Gastrocnemius medialis (tissue), 4 donors: ENCODE measurements at regions not wholly inside any gene's neighbourhood (a gene's known extent, or its start where the extent isn't known, plus 50 kb on each side); places are given as distances from the start of the nearest gene placed in this dataset.

ENCODE experiments used
- ATAC-seq, 2 donors: fragments of 150-250 bp; one replicate each; pipeline ENCODE4 v1.9.1; 2016
- DNase-seq, 2 donors: peaks; one replicate each; pipeline ENCODE4 v3.0.0-alpha.2; 2019
- H3K27ac ChIP-seq, 4 donors: fragments of 200-600 bp; sonication (generic); 1 replicate in 1 of 4; 2 replicates in 3 of 4; pipeline ENCODE4 v1.5.1; 2016 to 2018; ENCODE audit warnings: mild to moderate bottlenecking in 2 of 4, moderate library complexity in 1 of 4
- H3K27me3 ChIP-seq, 3 donors: fragments of 200-600 bp; sonication (generic) in 2 of 3; 1 replicate in 1 of 3; 2 replicates in 2 of 3; pipeline versions ENCODE4 v1.5.1 to v1.6.0; 2016 to 2019; ENCODE audit warnings: mild to moderate bottlenecking in 1 of 3, moderate library complexity in 1 of 3
- H3K36me3 ChIP-seq, 2 donors: fragments of 200-600 bp; sonication (generic) in 1 of 2; one replicate each; pipeline ENCODE4 v1.5.1; 2017 to 2018
- H3K4me1 ChIP-seq, 2 donors: fragments of 200-600 bp; sonication (generic) in 1 of 2; one replicate each; pipeline ENCODE4 v1.5.1; 2016 to 2017; ENCODE audit warnings: mild to moderate bottlenecking in 2 of 2
- H3K4me3 ChIP-seq, 4 donors: fragments of 200-600 bp; sonication (generic) in 3 of 4; 1 replicate in 1 of 4; 2 replicates in 3 of 4; pipeline ENCODE4 v1.5.1; 2016 to 2019; ENCODE audit warnings: mild to moderate bottlenecking in 2 of 4
- H3K9me3 ChIP-seq, 3 donors: fragments of 200-600 bp; sonication (generic) in 2 of 3; 1 replicate in 1 of 3; 2 replicates in 2 of 3; pipeline ENCODE4 v1.5.1; 2016 to 2019
- CTCF ChIP-seq, 5 experiments: fragments of 450-650 bp in 3 of 5; fragments of 200-600 bp in 2 of 5; sonication (generic) in 2 of 5; IDR thresholded peaks in 4 of 5; conservative IDR thresholded peaks in 1 of 5; 1 replicate in 4 of 5; 2 replicates in 1 of 5; pipeline ENCODE4 v1.5.1; 2016 to 2019; ENCODE audit warnings: antibody characterized with exemption in 5 of 5, mild to moderate bottlenecking in 3 of 5, moderate library complexity in 3 of 5
- POLR2A ChIP-seq, 2 donors: fragments of 450-650 bp; IDR thresholded peaks; one replicate each; pipeline ENCODE4 v1.6.1; 2017; ENCODE audit warnings: antibody characterized with exemption in 2 of 2, mild to moderate bottlenecking in 2 of 2, moderate library complexity in 2 of 2
- in situ Hi-C, 4 donors: fragments of 200-750 bp; cut with MboI; loops; one replicate each; pipeline versions ENCODE4 v1.15.0 to v1.8.0; 2017; ENCODE audit warnings: low sequenced_read_pairs in 4 of 4
- intact Hi-C: fragments of 100-400 bp; cut with DNase I; formaldehyde crosslinking; loops from one replicate; pipeline ENCODE4 v1.15.1; 2023; ENCODE audit warnings: low total_unique reads

- no peak overlapping the region for H3K27ac ChIP-seq
- no peak for DNase-seq
- H3K9me3 ChIP-seq = no peaks in the 10 kb centered on the region
- H3K4me3 ChIP-seq = no peak overlapping the region
- intact Hi-C loops (no loop called here), in situ Hi-C loops (no loop called here)
- H3K27me3 ChIP-seq = no peaks in the 10 kb centered on the region
- H3K36me3 ChIP-seq = no peaks in the 10 kb centered on the region
- no peak for ATAC-seq
- no peaks in the 10 kb centered on the region for H3K4me1 ChIP-seq
- TF ChIP-seq CTCF (IDR thresholded peaks at IDR 0.05 in 4 of 5, conservative IDR thresholded peaks at IDR 0.05 in 1 of 5) = no peak
- no peak for TF ChIP-seq POLR2A (IDR thresholded peaks at IDR 0.05)
Observed at GRCh38 chr2:116891191-116891590, 923.3 kb upstream of the DDX18 start.

GRCh38 chr2:116911540-116911939 is 903.0 kb upstream of the DDX18 start:
- no peak overlapping the region for H3K27ac ChIP-seq
- H3K36me3 ChIP-seq = no peaks in the 10 kb centered on the region
- no peaks in the 10 kb centered on the region for H3K27me3 ChIP-seq
- DNase-seq = no peak
- H3K4me3 ChIP-seq = no peak overlapping the region
- no peaks in the 10 kb centered on the region for H3K9me3 ChIP-seq
- intact Hi-C loops = no loop called here
- in situ Hi-C loops = no loop called here
- no peak for TF ChIP-seq POLR2A (IDR thresholded peaks at IDR 0.05)
- TF ChIP-seq CTCF (IDR thresholded peaks at IDR 0.05 in 4 of 5, conservative IDR thresholded peaks at IDR 0.05 in 1 of 5) = no peak
- no peaks in the 10 kb centered on the region for H3K4me1 ChIP-seq
- ATAC-seq = no peak

GRCh38 chr2:116915673-116916072 is 898.8 kb upstream of the DDX18 start:
- no peak overlapping the region for H3K27ac ChIP-seq
- TF ChIP-seq POLR2A (IDR thresholded peaks at IDR 0.05) (no peak), CTCF (IDR thresholded peaks at IDR 0.05 in 4 of 5, conservative IDR thresholded peaks at IDR 0.05 in 1 of 5) (no peak)
- H3K27me3 ChIP-seq = no peaks in the 10 kb centered on the region
- H3K36me3 ChIP-seq = no peaks in the 10 kb centered on the region
- H3K4me1 ChIP-seq = no peaks in the 10 kb centered on the region
- ATAC-seq (no peak), DNase-seq (no peak)
- no peak overlapping the region for H3K4me3 ChIP-seq
- intact Hi-C loops (no loop called here), in situ Hi-C loops (no loop called here)
- H3K9me3 ChIP-seq = no peaks in the 10 kb centered on the region

GRCh38 chr2:116917196-116917595 is 897.3 kb upstream of the DDX18 start:
- Histone ChIP-seq H3K4me1 (no peaks in the 10 kb centered on the region), H3K36me3 (no peaks in the 10 kb centered on the region), H3K4me3 (no peak overlapping the region), H3K27me3 (no peaks in the 10 kb centered on the region), H3K9me3 (no peaks in the 10 kb centered on the region), H3K27ac (no peak overlapping the region)
- intact Hi-C loops = no loop called here
- no peak for TF ChIP-seq POLR2A (IDR thresholded peaks at IDR 0.05)
- no peak for TF ChIP-seq CTCF (IDR thresholded peaks at IDR 0.05 in 4 of 5, conservative IDR thresholded peaks at IDR 0.05 in 1 of 5)
- ATAC-seq (no peak), DNase-seq (no peak)
- in situ Hi-C loops = no loop called here

- TF ChIP-seq POLR2A (IDR thresholded peaks at IDR 0.05) = no peak
- no peak for TF ChIP-seq CTCF (IDR thresholded peaks at IDR 0.05 in 4 of 5, conservative IDR thresholded peaks at IDR 0.05 in 1 of 5)
Observed at GRCh38 chr2:116918574-116918973, 895.9 kb upstream of the DDX18 start.

More at GRCh38 chr2:116918574-116918973, 895.9 kb upstream of the DDX18 start:
- H3K4me1 ChIP-seq = no peaks in the 10 kb centered on the region
- DNase-seq = no peak
- no peak overlapping the region for H3K4me3 ChIP-seq
- H3K27me3 ChIP-seq = no peaks in the 10 kb centered on the region
- intact Hi-C loops (no loop called here), in situ Hi-C loops (no loop called here)
- H3K9me3 ChIP-seq = no peaks in the 10 kb centered on the region
- H3K36me3 ChIP-seq = no peaks in the 10 kb centered on the region
- no peak for ATAC-seq
- no peak overlapping the region for H3K27ac ChIP-seq
